Transverse colon (tissue), 4 donors: ENCODE measurements at regions not wholly inside any gene's neighbourhood (a gene's known extent, or its start where the extent isn't known, plus 50 kb on each side); places are given as distances from the start of the nearest gene placed in this dataset.

Source experiments
- CTCF ChIP-seq, 5 experiments: fragments of 200-600 bp in 3 of 5; fragments of 450-650 bp in 2 of 5; sonication (generic) in 3 of 5; IDR thresholded peaks; 1 replicate in 2 of 5; 2 replicates in 3 of 5; pipeline ENCODE4 v1.5.1; 2016 to 2017; ENCODE audit warnings: antibody characterized with exemption in 5 of 5, inconsistent platforms in 3 of 5, mild to moderate bottlenecking in 2 of 5, moderate library complexity in 1 of 5
- EP300 ChIP-seq: sonication (generic); formaldehyde crosslinking; IDR thresholded peaks from one replicate; pipeline ENCODE4 v1.6.1; 2017; ENCODE audit warnings: antibody characterized with exemption, low read depth
- POLR2A ChIP-seq: fragments of 450-650 bp; IDR thresholded peaks from one replicate; pipeline ENCODE4 v1.6.1; 2016; ENCODE audit warnings: antibody characterized with exemption, mild to moderate bottlenecking, moderate library complexity
- POLR2AphosphoS5 ChIP-seq, 3 donors: sonication (generic); formaldehyde crosslinking; IDR thresholded peaks; one replicate each; pipeline ENCODE4 v1.6.1; 2016; ENCODE audit warnings: antibody characterized with exemption in 3 of 3

DNA sequence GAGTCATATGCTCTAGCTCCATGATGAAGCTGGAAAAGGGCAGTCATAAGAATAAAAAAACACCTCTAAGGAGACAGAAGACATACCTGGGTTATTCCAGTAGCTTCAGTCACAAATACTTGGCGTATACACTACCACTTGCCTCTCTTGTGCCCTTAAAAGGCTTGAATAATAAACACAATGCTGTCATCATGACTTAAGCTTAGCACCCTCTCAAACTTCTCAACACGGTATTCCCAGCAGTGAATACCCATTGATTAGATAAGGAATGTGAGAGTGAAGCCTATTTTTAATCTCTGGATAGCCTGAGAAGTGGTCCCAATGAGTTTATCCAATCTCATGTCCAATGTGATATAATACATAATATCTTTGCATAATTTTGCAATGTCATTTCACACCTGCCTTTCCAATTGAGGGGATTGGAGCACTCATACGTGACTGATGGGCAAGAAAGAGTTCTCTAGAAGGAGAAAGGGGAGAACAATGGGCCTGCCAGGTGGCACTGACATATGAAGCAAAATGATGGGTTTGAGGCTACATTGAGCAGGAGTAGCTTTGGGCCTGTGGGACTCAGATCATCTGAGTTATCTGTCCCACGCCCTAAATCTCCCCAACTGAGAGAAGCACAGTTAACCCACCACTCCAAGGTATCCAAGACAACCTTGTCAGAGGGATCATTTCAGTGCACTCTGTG, 298.6 kb upstream of the DAB1 start:
- no peak for TF ChIP-seq CTCF (IDR thresholded peaks at IDR 0.05)
- TF ChIP-seq POLR2AphosphoS5 (IDR thresholded peaks at IDR 0.05): no peak
- TF ChIP-seq POLR2A: no peak
- TF ChIP-seq EP300: no peak
